HEK293 (cell line): ENCODE measurements at regions not wholly inside any gene's neighbourhood (a gene's known extent, or its start where the extent isn't known, plus 50 kb on each side); places are given as distances from the start of the nearest gene placed in this dataset.

ENCODE experiments used
- CTCF ChIA-PET: fragments of 350-600 bp; formaldehyde crosslinking; extraction: SDS; loops from one replicate; lab custom pipeline; 2021; ENCODE audit warnings: antibody characterized with exemption; lab: Yijun Ruan, JAX
- POLR2A ChIA-PET: fragments of 300-600 bp; formaldehyde crosslinking; extraction: SDS; loops from one replicate; lab custom pipeline; 2020; ENCODE audit warnings: antibody characterized with exemption, inconsistent platforms; lab: Yijun Ruan, JAX
- H3K27ac ChIP-seq: fragments of 200-500 bp; sonication (Bioruptor generic); 2 replicates; pipeline ENCODE4 v1.5.1; 2014; ENCODE audit warnings: low read depth, low read length, control low read depth, inconsistent platforms; ENCODE audit errors: extremely low read depth
- H3K36me3 ChIP-seq, 2 experiments: fragments of 200-500 bp in 1 of 2; sonication (Bioruptor generic) in 1 of 2; 1 replicate in 1 of 2; 2 replicates in 1 of 2; pipeline ENCODE4 v1.5.1; 2014 to 2017; ENCODE audit warnings: inconsistent platforms in 2 of 2, low read length in 2 of 2; ENCODE audit not compliant: control insufficient read depth in 2 of 2, insufficient read depth in 1 of 2
- H3K4me1 ChIP-seq: fragments of 200-500 bp; sonication (Bioruptor generic); 2 replicates; pipeline ENCODE4 v1.5.1; 2014; ENCODE audit warnings: mild to moderate bottlenecking, low read length, inconsistent platforms; ENCODE audit not compliant: control insufficient read depth, insufficient read depth
- H3K4me3 ChIP-seq: 2 replicates; pipeline ENCODE4 v1.5.1; 2011; ENCODE audit warnings: low read depth, mild to moderate bottlenecking, control low read depth, low read length, moderate library complexity
- H3K9me3 ChIP-seq: fragments of 200-500 bp; sonication (Bioruptor generic); 2 replicates; pipeline ENCODE4 v1.5.1; 2014; ENCODE audit warnings: low read depth, low read length, inconsistent platforms; ENCODE audit not compliant: control insufficient read depth, insufficient read depth
- KLF16 ChIP-seq: fragments of 450-650 bp; formaldehyde crosslinking; IDR thresholded peaks from 2 replicates; pipeline ENCODE4 v1.5.1; 2017; ENCODE audit warnings: missing biosample characterization, missing genetic modification characterization
- KLF8 ChIP-seq: fragments of 450-650 bp; formaldehyde crosslinking; IDR thresholded peaks from 2 replicates; pipeline ENCODE4 v1.5.1; 2016; ENCODE audit warnings: missing biosample characterization, missing genetic modification characterization
- MZF1 ChIP-seq: fragments of 450-650 bp; formaldehyde crosslinking; IDR thresholded peaks from 2 replicates; pipeline ENCODE4 v1.5.1; 2017; ENCODE audit warnings: missing biosample characterization, missing genetic modification characterization, borderline replicate concordance
- PRDM1 ChIP-seq: fragments of 450-650 bp; formaldehyde crosslinking; IDR thresholded peaks from 2 replicates; pipeline ENCODE4; 2016; ENCODE audit warnings: missing biosample characterization, missing genetic modification characterization
- ZBTB1 ChIP-seq: fragments of 450-650 bp; formaldehyde crosslinking; IDR thresholded peaks from 2 replicates; pipeline ENCODE4 v1.5.1; 2016; ENCODE audit warnings: missing biosample characterization, missing genetic modification characterization
- ZFP37 ChIP-seq: fragments of 450-650 bp; formaldehyde crosslinking; IDR thresholded peaks from 2 replicates; pipeline ENCODE4 v1.5.1; 2016; ENCODE audit warnings: missing biosample characterization, missing genetic modification characterization
- ZIC2 ChIP-seq: fragments of 450-650 bp; formaldehyde crosslinking; IDR thresholded peaks from 2 replicates; pipeline ENCODE4 v1.5.1; 2016; ENCODE audit warnings: missing biosample characterization, missing genetic modification characterization
- ZNF112 ChIP-seq: fragments of 450-650 bp; formaldehyde crosslinking; IDR thresholded peaks from 2 replicates; pipeline ENCODE4 v1.5.0; 2017; ENCODE audit warnings: missing biosample characterization, missing genetic modification characterization
- ZNF221 ChIP-seq: fragments of 450-650 bp; formaldehyde crosslinking; IDR thresholded peaks from 2 replicates; pipeline ENCODE4 v1.5.1; 2017; ENCODE audit warnings: missing biosample characterization, missing genetic modification characterization, borderline replicate concordance
- ZNF239 ChIP-seq: fragments of 450-650 bp; formaldehyde crosslinking; IDR thresholded peaks from 2 replicates; pipeline ENCODE4 v1.5.1; 2016; ENCODE audit warnings: missing biosample characterization, missing genetic modification characterization
- ZNF274 ChIP-seq, 2 experiments: fragments of 200-500 bp in 1 of 2; fragments of 450-650 bp in 1 of 2; sonication (Bioruptor generic) in 1 of 2; formaldehyde crosslinking in 1 of 2; IDR thresholded peaks; 2 replicates each; pipeline versions ENCODE4 v1.5.1 to v1.6.1; 2014 to 2016; ENCODE audit warnings: borderline replicate concordance in 1 of 2, inconsistent platforms in 1 of 2, low read length in 1 of 2, missing biosample characterization in 1 of 2, missing genetic modification characterization in 1 of 2
- ZNF302 ChIP-seq: fragments of 450-650 bp; formaldehyde crosslinking; IDR thresholded peaks from 2 replicates; pipeline ENCODE4 v1.5.1; 2016; ENCODE audit warnings: missing biosample characterization, missing genetic modification characterization, low read depth
- ZNF341 ChIP-seq: fragments of 450-650 bp; formaldehyde crosslinking; IDR thresholded peaks from 2 replicates; pipeline ENCODE4; 2016; ENCODE audit warnings: low read depth, missing biosample characterization, missing genetic modification characterization
- ZNF354C ChIP-seq: fragments of 450-650 bp; formaldehyde crosslinking; IDR thresholded peaks from 2 replicates; pipeline ENCODE4 v1.5.1; 2016; ENCODE audit warnings: missing biosample characterization, missing genetic modification characterization, low read depth, borderline replicate concordance
- ZNF362 ChIP-seq: fragments of 450-650 bp; formaldehyde crosslinking; IDR thresholded peaks from 2 replicates; pipeline ENCODE4 v1.5.1; 2016; ENCODE audit warnings: missing biosample characterization, missing genetic modification characterization
- ZNF529 ChIP-seq: fragments of 450-650 bp; formaldehyde crosslinking; IDR thresholded peaks from 2 replicates; pipeline ENCODE4 v1.5.1; 2017; ENCODE audit warnings: missing genetic modification characterization, missing biosample characterization; ENCODE audit not compliant: insufficient replicate concordance
- ZNF530 ChIP-seq: fragments of 450-650 bp; formaldehyde crosslinking; IDR thresholded peaks from 2 replicates; pipeline ENCODE4 v1.5.1; 2016; ENCODE audit warnings: low read depth, missing biosample characterization, missing genetic modification characterization
- ZNF561 ChIP-seq: fragments of 450-650 bp; IDR thresholded peaks from 2 replicates; pipeline ENCODE4 v1.5.1; 2018; ENCODE audit warnings: missing biosample characterization, missing genetic modification characterization, borderline replicate concordance
- ZNF670 ChIP-seq: fragments of 450-650 bp; formaldehyde crosslinking; IDR thresholded peaks from 2 replicates; pipeline ENCODE4 v1.5.1; 2016; ENCODE audit warnings: missing biosample characterization, missing genetic modification characterization, low read depth
- ZNF777 ChIP-seq: fragments of 450-650 bp; formaldehyde crosslinking; IDR thresholded peaks from 2 replicates; pipeline ENCODE4 v1.5.1; 2017; ENCODE audit warnings: missing biosample characterization, missing genetic modification characterization, borderline replicate concordance
- ZNF792 ChIP-seq: fragments of 450-650 bp; formaldehyde crosslinking; IDR thresholded peaks from 2 replicates; pipeline ENCODE4 v1.5.1; 2016; ENCODE audit warnings: missing biosample characterization, missing genetic modification characterization
- TF ChIP-seq, protein P1 (sequence below): fragments of 450-650 bp; formaldehyde crosslinking; IDR thresholded peaks from 2 replicates; pipeline ENCODE4 v1.5.1; 2016; ENCODE audit warnings: missing biosample characterization, missing genetic modification characterization
- TF ChIP-seq, protein P2 (sequence below): fragments of 450-650 bp; formaldehyde crosslinking; IDR thresholded peaks from 2 replicates; pipeline ENCODE4 v1.5.1; 2016; ENCODE audit warnings: missing biosample characterization, missing genetic modification characterization

GRCh38 chr2:47725808-47726207 lies 57.1 kb upstream of the MSH6 start (continued):
- no peak for TF ChIP-seq ZNF362 (tag by site-specific recombination)
- no peak for TF ChIP-seq ZIC2 (tag by site-specific recombination)
- TF ChIP-seq, protein P1, sequence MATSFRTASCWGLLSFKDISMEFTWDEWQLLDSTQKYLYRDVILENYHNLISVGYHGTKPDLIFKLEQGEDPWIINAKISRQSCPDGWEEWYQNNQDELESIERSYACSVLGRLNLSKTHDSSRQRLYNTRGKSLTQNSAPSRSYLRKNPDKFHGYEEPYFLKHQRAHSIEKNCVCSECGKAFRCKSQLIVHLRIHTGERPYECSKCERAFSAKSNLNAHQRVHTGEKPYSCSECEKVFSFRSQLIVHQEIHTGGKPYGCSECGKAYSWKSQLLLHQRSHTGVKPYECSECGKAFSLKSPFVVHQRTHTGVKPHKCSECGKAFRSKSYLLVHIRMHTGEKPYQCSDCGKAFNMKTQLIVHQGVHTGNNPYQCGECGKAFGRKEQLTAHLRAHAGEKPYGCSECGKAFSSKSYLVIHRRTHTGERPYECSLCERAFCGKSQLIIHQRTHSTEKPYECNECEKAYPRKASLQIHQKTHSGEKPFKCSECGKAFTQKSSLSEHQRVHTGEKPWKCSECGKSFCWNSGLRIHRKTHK (tag by site-specific recombination): no peak
- TF ChIP-seq ZNF302 (tag by site-specific recombination): no peak
- TF ChIP-seq, protein P2, sequence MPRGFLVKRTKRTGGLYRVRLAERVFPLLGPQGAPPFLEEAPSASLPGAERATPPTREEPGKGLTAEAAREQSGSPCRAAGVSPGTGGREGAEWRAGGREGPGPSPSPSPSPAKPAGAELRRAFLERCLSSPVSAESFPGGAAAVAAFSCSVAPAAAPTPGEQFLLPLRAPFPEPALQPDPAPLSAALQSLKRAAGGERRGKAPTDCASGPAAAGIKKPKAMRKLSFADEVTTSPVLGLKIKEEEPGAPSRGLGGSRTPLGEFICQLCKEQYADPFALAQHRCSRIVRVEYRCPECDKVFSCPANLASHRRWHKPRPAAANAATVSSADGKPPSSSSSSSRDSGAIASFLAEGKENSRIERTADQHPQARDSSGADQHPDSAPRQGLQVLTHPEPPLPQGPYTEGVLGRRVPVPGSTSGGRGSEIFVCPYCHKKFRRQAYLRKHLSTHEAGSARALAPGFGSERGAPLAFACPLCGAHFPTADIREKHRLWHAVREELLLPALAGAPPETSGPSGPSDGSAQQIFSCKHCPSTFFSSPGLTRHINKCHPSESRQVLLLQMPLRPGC (tag by site-specific recombination): no peak
- TF ChIP-seq MZF1 (tag by site-specific recombination): no peak

- ChIA-PET POLR2A (no interaction called here), CTCF (interaction anchor here (1.4 kb wide), 1 partner anchor 43 kb away, joined by 4 read pairs; no protein-coding TSS in a partner anchor)
- no peak for TF ChIP-seq ZNF530 (tag by site-specific recombination)
- TF ChIP-seq ZNF341: no peak
- no peak for TF ChIP-seq ZNF529 (tag by site-specific recombination)
- TF ChIP-seq ZNF239 (tag by site-specific recombination): no peak
- TF ChIP-seq ZBTB1 (tag by site-specific recombination): no peak
- no peak for TF ChIP-seq ZFP37 (tag by site-specific recombination)
- TF ChIP-seq KLF8 (tag by site-specific recombination): no peak
- no peak for TF ChIP-seq ZNF777 (tag by site-specific recombination)
- no peak for TF ChIP-seq PRDM1 (tag by site-specific recombination)
- no peak for TF ChIP-seq ZNF274 (IDR thresholded peaks at IDR 0.05; ENCODE audit: low read length)
- no peak for TF ChIP-seq ZNF274 (tag by site-specific recombination; IDR thresholded peaks at IDR 0.05; ENCODE audit: borderline replicate concordance)
- no peak for TF ChIP-seq ZNF792 (tag by site-specific recombination)
- H3K4me1 ChIP-seq: no peaks in the 10 kb centered on the region
- no peak overlapping the region for H3K4me3 ChIP-seq
- no peaks in the 10 kb centered on the region for H3K36me3 ChIP-seq
- no peak overlapping the region for H3K27ac ChIP-seq
- no peaks in the 10 kb centered on the region for H3K9me3 ChIP-seq
Observed at GRCh38 chr2:47724221-47724981, 58.5 kb upstream of the MSH6 start.

DNA sequence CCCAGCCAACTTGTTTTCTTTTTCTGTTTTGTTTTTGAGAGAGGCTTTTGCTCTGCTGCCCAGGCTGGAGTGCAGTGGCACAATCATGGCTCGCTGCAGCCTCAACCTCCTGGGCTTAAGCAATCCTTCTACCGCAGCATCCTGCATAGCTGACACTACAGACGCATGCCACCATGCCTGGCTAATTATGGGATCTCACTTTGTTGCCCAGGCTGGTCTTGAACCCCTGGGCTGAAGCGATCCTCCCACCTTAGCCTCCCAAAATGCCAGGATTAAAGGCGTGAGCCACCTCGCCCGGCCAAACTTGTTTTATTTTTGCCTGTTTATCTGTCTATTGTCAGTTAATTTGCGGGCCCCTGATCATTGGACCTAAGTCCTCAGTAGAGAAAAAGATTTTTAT lies 61.6 kb upstream of the MSH6 start:
- CTCF ChIA-PET: no interaction called here
- Histone ChIP-seq H3K27ac (no peak overlapping the region), H3K4me1 (no peaks in the 10 kb centered on the region)

More for the DNA sequence above, 61.6 kb upstream of the MSH6 start:
- no peaks in the 10 kb centered on the region for H3K36me3 ChIP-seq
- POLR2A ChIA-PET: no interaction called here
- H3K9me3 ChIP-seq: no peaks in the 10 kb centered on the region
- TF ChIP-seq ZNF561 (tag by site-specific recombination) (no peak), ZNF354C (tag by site-specific recombination) (no peak), ZNF221 (no peak), ZNF670 (tag by site-specific recombination) (no peak), KLF16 (no peak), ZNF112 (tag by site-specific recombination) (no peak)
- TF ChIP-seq, all 188 proteins: peak for 0
- H3K4me3 ChIP-seq: no peak overlapping the region
